B cell (primary cell): ENCODE measurements at regions not wholly inside any gene's neighbourhood (a gene's known extent, or its start where the extent isn't known, plus 50 kb on each side); places are given as distances from the start of the nearest gene placed in this dataset.

Experiments used
- EZH2 ChIP-seq: IDR thresholded peaks from 2 replicates; pipeline ENCODE4 v1.6.1; 2012; ENCODE audit warnings: borderline replicate concordance, low read depth, mild to moderate bottlenecking, moderate library complexity, low read length; ENCODE audit not compliant: insufficient read depth, poor library complexity, severe bottlenecking
- TF ChIP-seq, protein P1 (sequence below): fragments of 200-600 bp; IDR thresholded peaks from one replicate; pipeline ENCODE4 v1.8.0; 2022; ENCODE audit warnings: antibody characterized with exemption, mild to moderate bottlenecking

DNA sequence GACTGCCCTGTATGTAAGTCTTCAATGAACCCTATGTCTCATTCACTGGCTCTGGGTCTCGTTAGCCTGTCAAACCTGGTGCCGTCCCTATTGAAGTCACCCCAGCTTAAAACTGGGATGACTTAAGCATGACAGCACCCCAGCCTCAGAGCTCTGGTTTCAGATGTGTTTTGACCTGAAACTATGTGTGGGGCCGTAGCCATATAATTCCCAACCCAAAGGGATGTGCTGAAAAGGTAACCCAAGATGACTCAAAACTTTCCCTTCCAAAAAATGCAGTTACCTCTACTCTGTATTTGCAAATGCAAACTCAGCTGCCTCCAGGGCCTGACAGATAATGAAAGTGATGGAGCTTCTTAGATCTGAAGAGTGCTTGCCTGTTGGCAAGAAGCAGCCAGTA is 478.3 kb upstream of the ERCC4 start:
- TF ChIP-seq, protein P1, sequence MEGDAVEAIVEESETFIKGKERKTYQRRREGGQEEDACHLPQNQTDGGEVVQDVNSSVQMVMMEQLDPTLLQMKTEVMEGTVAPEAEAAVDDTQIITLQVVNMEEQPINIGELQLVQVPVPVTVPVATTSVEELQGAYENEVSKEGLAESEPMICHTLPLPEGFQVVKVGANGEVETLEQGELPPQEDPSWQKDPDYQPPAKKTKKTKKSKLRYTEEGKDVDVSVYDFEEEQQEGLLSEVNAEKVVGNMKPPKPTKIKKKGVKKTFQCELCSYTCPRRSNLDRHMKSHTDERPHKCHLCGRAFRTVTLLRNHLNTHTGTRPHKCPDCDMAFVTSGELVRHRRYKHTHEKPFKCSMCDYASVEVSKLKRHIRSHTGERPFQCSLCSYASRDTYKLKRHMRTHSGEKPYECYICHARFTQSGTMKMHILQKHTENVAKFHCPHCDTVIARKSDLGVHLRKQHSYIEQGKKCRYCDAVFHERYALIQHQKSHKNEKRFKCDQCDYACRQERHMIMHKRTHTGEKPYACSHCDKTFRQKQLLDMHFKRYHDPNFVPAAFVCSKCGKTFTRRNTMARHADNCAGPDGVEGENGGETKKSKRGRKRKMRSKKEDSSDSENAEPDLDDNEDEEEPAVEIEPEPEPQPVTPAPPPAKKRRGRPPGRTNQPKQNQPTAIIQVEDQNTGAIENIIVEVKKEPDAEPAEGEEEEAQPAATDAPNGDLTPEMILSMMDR = no peak
- no peak for TF ChIP-seq EZH2
